Cardiac muscle cell (in vitro differentiated cells and primary cell): ENCODE measurements at regions not wholly inside any gene's neighbourhood (a gene's known extent, or its start where the extent isn't known, plus 50 kb on each side); places are given as distances from the start of the nearest gene placed in this dataset.
A peak's percentile ranks its signal among the peaks of the same experiment; 100 is the strongest.

Source experiments
- DNase-seq, 2 donors: peaks; one replicate each; pipeline versions ENCODE4 v3.0.0 to v3.0.0-alpha.2; 2010 to 2017; ENCODE audit warnings: low read depth in 1 of 2, low spot score in 1 of 2
- H3K27ac ChIP-seq: fragments of 200-600 bp; sonication (generic); 2 replicates; pipeline ENCODE4 v1.5.1; 2016
- H3K27me3 ChIP-seq: fragments of 200-600 bp; sonication (generic); 2 replicates; pipeline ENCODE4 v1.6.0; 2016; ENCODE audit warnings: control low read depth
- H3K36me3 ChIP-seq: fragments of 200-600 bp; sonication (generic); 2 replicates; pipeline ENCODE4 v1.5.1; 2016; ENCODE audit warnings: control low read depth
- H3K4me1 ChIP-seq: fragments of 200-600 bp; sonication (generic); 2 replicates; pipeline ENCODE4 v1.8.1; 2017; ENCODE audit warnings: low read depth, mild to moderate bottlenecking, mixed run types
- H3K4me3 ChIP-seq: fragments of 200-600 bp; sonication (generic); 2 replicates; pipeline ENCODE4 v1.5.1; 2016; ENCODE audit warnings: mild to moderate bottlenecking
- H3K9me3 ChIP-seq: fragments of 200-600 bp; sonication (generic); 2 replicates; pipeline ENCODE4 v1.5.1; 2017; ENCODE audit warnings: low read depth, mild to moderate bottlenecking, control low read depth
- CTCF ChIP-seq: IDR thresholded peaks from 2 replicates; pipeline ENCODE4 v1.5.1; 2012; ENCODE audit warnings: low read depth, mild to moderate bottlenecking, low read length

- Histone ChIP-seq H3K27me3 (no peaks in the 10 kb centered on the region), H3K4me1 (no peaks in the 10 kb centered on the region), H3K36me3 (no peaks in the 10 kb centered on the region), H3K9me3 (no peaks in the 10 kb centered on the region), H3K4me3 (no peak overlapping the region), H3K27ac (no peak overlapping the region)
- no peak for DNase-seq
- no peak for TF ChIP-seq CTCF
These were observed 1349.8 kb upstream of the GJE1 start for GRCh38 chr6:140782941-140783340.

- DNase-seq, result no peak
- TF ChIP-seq CTCF, result no peak
- H3K9me3 ChIP-seq, result no peaks in the 10 kb centered on the region
- no peak overlapping the region for H3K27ac ChIP-seq
- H3K4me1 ChIP-seq, result peaks cover 8% of the 10 kb centered on the region
- H3K4me3 ChIP-seq, result no peak overlapping the region
- no peaks in the 10 kb centered on the region for H3K27me3 ChIP-seq
- no peaks in the 10 kb centered on the region for H3K36me3 ChIP-seq
These were observed 1352.6 kb upstream of the GJE1 start for GRCh38 chr6:140779991-140780596.

GRCh38 chr6:140779341-140779740, 1353.4 kb upstream of the GJE1 start:
- Histone ChIP-seq H3K27me3 (no peaks in the 10 kb centered on the region), H3K36me3 (no peaks in the 10 kb centered on the region), H3K4me3 (no peak overlapping the region), H3K4me1 (peaks cover 15% of the 10 kb centered on the region), H3K27ac (no peak overlapping the region), H3K9me3 (no peaks in the 10 kb centered on the region)
- peak in 1 of 2 donors; percentile 42 for DNase-seq
- TF ChIP-seq CTCF, result no peak

GRCh38 chr6:140777780-140778179, 1354.9 kb upstream of the GJE1 start:
- Histone ChIP-seq H3K4me1 (peaks cover 27% of the 10 kb centered on the region), H3K27ac (no peak overlapping the region), H3K27me3 (no peaks in the 10 kb centered on the region), H3K36me3 (no peaks in the 10 kb centered on the region), H3K4me3 (no peak overlapping the region), H3K9me3 (no peaks in the 10 kb centered on the region)
- no peak for TF ChIP-seq CTCF
- no peak for DNase-seq

GRCh38 chr6:140775061-140775460, 1357.7 kb upstream of the GJE1 start:
- no peak overlapping the region for H3K4me3 ChIP-seq
- H3K27ac ChIP-seq, result peak overlapping the region; percentile 83
- no peaks in the 10 kb centered on the region for H3K9me3 ChIP-seq
- TF ChIP-seq CTCF, result no peak
- no peaks in the 10 kb centered on the region for H3K27me3 ChIP-seq
- no peaks in the 10 kb centered on the region for H3K36me3 ChIP-seq
- DNase-seq, result peak in 1 of 2 donors; percentile 8
- peaks cover 28% of the 10 kb centered on the region for H3K4me1 ChIP-seq
